ENCODE measurements at regions not wholly inside any gene's neighbourhood (a gene's known extent, or its start where the extent isn't known, plus 50 kb on each side); places are given as distances from the start of the nearest gene placed in this dataset.

GRCh38 chr4:59314637-59315036 lies 1885.5 kb upstream of the ADGRL3 start:
- TF ChIP-seq, protein P1, sequence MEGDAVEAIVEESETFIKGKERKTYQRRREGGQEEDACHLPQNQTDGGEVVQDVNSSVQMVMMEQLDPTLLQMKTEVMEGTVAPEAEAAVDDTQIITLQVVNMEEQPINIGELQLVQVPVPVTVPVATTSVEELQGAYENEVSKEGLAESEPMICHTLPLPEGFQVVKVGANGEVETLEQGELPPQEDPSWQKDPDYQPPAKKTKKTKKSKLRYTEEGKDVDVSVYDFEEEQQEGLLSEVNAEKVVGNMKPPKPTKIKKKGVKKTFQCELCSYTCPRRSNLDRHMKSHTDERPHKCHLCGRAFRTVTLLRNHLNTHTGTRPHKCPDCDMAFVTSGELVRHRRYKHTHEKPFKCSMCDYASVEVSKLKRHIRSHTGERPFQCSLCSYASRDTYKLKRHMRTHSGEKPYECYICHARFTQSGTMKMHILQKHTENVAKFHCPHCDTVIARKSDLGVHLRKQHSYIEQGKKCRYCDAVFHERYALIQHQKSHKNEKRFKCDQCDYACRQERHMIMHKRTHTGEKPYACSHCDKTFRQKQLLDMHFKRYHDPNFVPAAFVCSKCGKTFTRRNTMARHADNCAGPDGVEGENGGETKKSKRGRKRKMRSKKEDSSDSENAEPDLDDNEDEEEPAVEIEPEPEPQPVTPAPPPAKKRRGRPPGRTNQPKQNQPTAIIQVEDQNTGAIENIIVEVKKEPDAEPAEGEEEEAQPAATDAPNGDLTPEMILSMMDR (IDR thresholded peaks at IDR 0.05; ENCODE audit: borderline replicate concordance, extremely low read depth, insufficient read depth), result no peak
- no peaks in the 10 kb centered on the region for H3K9me3 ChIP-seq (ENCODE audit: control insufficient read depth in 2 of 3, insufficient read depth in 1 of 3, low read length in 3 of 3)
- FAIRE-seq (no peak), DNase-seq (no peak)
- no peak overlapping the region for H3K27ac ChIP-seq (ENCODE audit: low read depth in 2 of 2, low read length in 2 of 2)
- H3K4me3 ChIP-seq (ENCODE audit: low read length in 3 of 3), result no peak overlapping the region
- H3K9ac ChIP-seq (ENCODE audit: low read length in 3 of 3), result no peak overlapping the region
- no peaks in the 10 kb centered on the region for H3K27me3 ChIP-seq (ENCODE audit: control insufficient read depth, insufficient read depth, low read length)
- no peaks in the 10 kb centered on the region for H3K4me1 ChIP-seq (ENCODE audit: control insufficient read depth in 2 of 3, insufficient read depth in 2 of 3, low read depth in 1 of 3, low read length in 3 of 3)
- intact Hi-C loops (cut with DNase I), result no loop called here
- no peaks in the 10 kb centered on the region for H3K36me3 ChIP-seq (ENCODE audit: control insufficient read depth in 2 of 3, insufficient read depth in 3 of 3, low read length in 3 of 3)

DNA sequence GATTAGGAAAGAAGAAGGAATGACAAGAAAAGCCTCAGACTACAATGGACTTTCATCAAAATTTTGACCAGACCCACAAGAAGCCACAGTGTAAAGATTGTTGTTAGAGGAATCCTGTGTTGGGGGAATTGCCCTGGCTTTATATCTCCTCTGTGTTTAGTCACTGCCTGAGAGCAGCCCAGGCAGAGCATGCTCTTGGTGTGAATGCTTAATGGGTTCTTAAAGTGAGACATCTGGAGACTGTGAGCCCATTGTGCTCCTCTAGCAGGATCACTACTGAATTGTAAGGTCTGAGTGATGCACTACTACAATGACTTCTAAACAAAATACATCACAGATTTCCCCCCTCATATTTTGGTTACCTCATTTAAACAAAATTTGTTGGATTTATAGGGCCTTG lies 1860.5 kb upstream of the ADGRL3 start:
- Histone ChIP-seq H3K4me1 (ENCODE audit: control insufficient read depth in 2 of 3, insufficient read depth in 2 of 3, low read depth in 1 of 3, low read length in 3 of 3) (no peaks in the 10 kb centered on the region), H3K27ac (ENCODE audit: low read depth in 2 of 2, low read length in 2 of 2) (no peak overlapping the region), H3K4me3 (ENCODE audit: low read length in 3 of 3) (no peak overlapping the region), H3K27me3 (ENCODE audit: control insufficient read depth, insufficient read depth, low read length) (no peaks in the 10 kb centered on the region), H3K36me3 (ENCODE audit: control insufficient read depth in 2 of 3, insufficient read depth in 3 of 3, low read length in 3 of 3) (no peaks in the 10 kb centered on the region), H3K9ac (ENCODE audit: low read length in 3 of 3) (no peak overlapping the region), H3K9me3 (ENCODE audit: control insufficient read depth in 2 of 3, insufficient read depth in 1 of 3, low read length in 3 of 3) (no peaks in the 10 kb centered on the region)
- intact Hi-C loops (cut with DNase I), result no loop called here
- FAIRE-seq, result no peak
- peak in 1 of 5 donors; percentile 2 for DNase-seq
- TF ChIP-seq, protein P1 (IDR thresholded peaks at IDR 0.05; ENCODE audit: borderline replicate concordance, extremely low read depth, insufficient read depth), result no peak

DNA sequence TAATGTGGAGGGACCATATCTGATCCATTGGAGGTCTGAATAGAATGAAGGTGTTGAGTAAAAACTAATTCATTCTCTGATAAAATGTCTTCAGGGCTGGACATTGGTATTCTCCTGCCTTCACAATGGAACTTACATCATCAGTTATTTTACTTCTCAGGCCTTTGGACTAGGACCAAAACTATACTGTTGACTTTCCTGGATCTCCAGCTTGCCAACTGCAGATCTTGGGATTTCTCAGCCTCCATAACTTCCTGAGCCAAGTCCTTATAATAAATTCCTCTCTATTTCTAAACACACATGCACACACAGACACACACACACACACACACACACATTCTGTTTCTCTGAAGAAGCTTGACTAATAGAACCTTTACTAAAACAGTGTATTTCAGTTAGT lies 1858.6 kb upstream of the ADGRL3 start:
- no peaks in the 10 kb centered on the region for H3K27me3 ChIP-seq (ENCODE audit: control insufficient read depth, insufficient read depth, low read length)
- FAIRE-seq, result no peak
- H3K27ac ChIP-seq (ENCODE audit: low read depth in 2 of 2, low read length in 2 of 2), result no peak overlapping the region
- no peaks in the 10 kb centered on the region for H3K9me3 ChIP-seq (ENCODE audit: control insufficient read depth in 2 of 3, insufficient read depth in 1 of 3, low read length in 3 of 3)
- H3K9ac ChIP-seq (ENCODE audit: low read length in 3 of 3), result no peak overlapping the region
- H3K4me3 ChIP-seq (ENCODE audit: low read length in 3 of 3), result no peak overlapping the region
- TF ChIP-seq, protein P1 (IDR thresholded peaks at IDR 0.05; ENCODE audit: borderline replicate concordance, extremely low read depth, insufficient read depth), result no peak
- DNase-seq, result no peak
- no peaks in the 10 kb centered on the region for H3K36me3 ChIP-seq (ENCODE audit: control insufficient read depth in 2 of 3, insufficient read depth in 3 of 3, low read length in 3 of 3)
- H3K4me1 ChIP-seq (ENCODE audit: control insufficient read depth in 2 of 3, insufficient read depth in 2 of 3, low read depth in 1 of 3, low read length in 3 of 3), result no peaks in the 10 kb centered on the region
- intact Hi-C loops (cut with DNase I), result no loop called here

- Histone ChIP-seq H3K36me3 (ENCODE audit: control insufficient read depth in 2 of 3, insufficient read depth in 3 of 3, low read length in 3 of 3) (no peaks in the 10 kb centered on the region), H3K9ac (ENCODE audit: low read length in 3 of 3) (no peak overlapping the region), H3K4me1 (ENCODE audit: control insufficient read depth in 2 of 3, insufficient read depth in 2 of 3, low read depth in 1 of 3, low read length in 3 of 3) (no peaks in the 10 kb centered on the region), H3K4me3 (ENCODE audit: low read length in 3 of 3) (no peak overlapping the region), H3K27me3 (ENCODE audit: control insufficient read depth, insufficient read depth, low read length) (no peaks in the 10 kb centered on the region), H3K9me3 (ENCODE audit: control insufficient read depth in 2 of 3, insufficient read depth in 1 of 3, low read length in 3 of 3) (no peaks in the 10 kb centered on the region), H3K27ac (ENCODE audit: low read depth in 2 of 2, low read length in 2 of 2) (no peak overlapping the region)
- DNase-seq, result no peak
- intact Hi-C loops (cut with DNase I), result no loop called here
- TF ChIP-seq, protein P1 (IDR thresholded peaks at IDR 0.05; ENCODE audit: borderline replicate concordance, extremely low read depth, insufficient read depth), result no peak
- FAIRE-seq, result no peak
These were observed 1851.2 kb upstream of the ADGRL3 start for GRCh38 chr4:59348949-59349348.
